Immature natural killer cell (primary cell): ENCODE measurements at regions not wholly inside any gene's neighbourhood (a gene's known extent, or its start where the extent isn't known, plus 50 kb on each side); places are given as distances from the start of the nearest gene placed in this dataset.

ENCODE experiments used
- DNase-seq, 3 donors: peaks; one replicate each; pipeline ENCODE4 v3.0.0; 2022; ENCODE audit warnings: mixed read lengths in 1 of 3
- H3K27ac Mint-ChIP-seq, 6 donors: one replicate each; pipeline ENCODE4 v1.8.0; 2020; ENCODE audit warnings: mixed read lengths in 6 of 6, mild to moderate bottlenecking in 5 of 6, inconsistent platforms in 4 of 6, moderate library complexity in 3 of 6
- H3K27me3 Mint-ChIP-seq, 3 donors: one replicate each; pipeline ENCODE4 v1.8.0; 2020 to 2021; ENCODE audit warnings: low read depth in 3 of 3, mild to moderate bottlenecking in 3 of 3, mixed read lengths in 3 of 3, moderate library complexity in 3 of 3, inconsistent platforms in 1 of 3
- H3K36me3 Mint-ChIP-seq, 3 donors: one replicate each; pipeline ENCODE4 v1.8.0; 2020; ENCODE audit warnings: mixed read lengths in 3 of 3, inconsistent platforms in 2 of 3, mild to moderate bottlenecking in 2 of 3
- H3K4me1 Mint-ChIP-seq, 2 donors: one replicate each; pipeline ENCODE4 v1.8.0; 2020; ENCODE audit warnings: inconsistent platforms in 2 of 2, mild to moderate bottlenecking in 2 of 2, mixed read lengths in 2 of 2, moderate library complexity in 1 of 2
- H3K4me3 Mint-ChIP-seq, 5 donors: one replicate each; pipeline ENCODE4 v1.8.0; 2020; ENCODE audit warnings: mild to moderate bottlenecking in 5 of 5, mixed read lengths in 5 of 5, inconsistent platforms in 3 of 5, moderate library complexity in 3 of 5
- H3K9me3 Mint-ChIP-seq, 6 donors: one replicate each; pipeline ENCODE4 v1.8.0; 2020; ENCODE audit warnings: mild to moderate bottlenecking in 6 of 6, mixed read lengths in 6 of 6, inconsistent platforms in 4 of 6, moderate library complexity in 3 of 6

- H3K4me3 Mint-ChIP-seq: no peak overlapping the region
- H3K27ac Mint-ChIP-seq: no peak overlapping the region
- H3K4me1 Mint-ChIP-seq: no peaks in the 10 kb centered on the region
- no peaks in the 10 kb centered on the region for H3K36me3 Mint-ChIP-seq
- H3K9me3 Mint-ChIP-seq: peaks cover 0 to 18% (median 6%) of the 10 kb centered on the region in 6 donors
- DNase-seq: no peak
- H3K27me3 Mint-ChIP-seq: peaks cover 0 to 2% (median 0%) of the 10 kb centered on the region in 3 donors
These were observed 1040.7 kb upstream of the INTU start for GRCh38 chr4:126592088-126592487.

GRCh38 chr4:126593626-126594025 is 1039.1 kb upstream of the INTU start:
- peaks cover 0 to 2% (median 0%) of the 10 kb centered on the region in 3 donors for H3K27me3 Mint-ChIP-seq
- peaks cover 0 to 15% (median 6%) of the 10 kb centered on the region in 6 donors for H3K9me3 Mint-ChIP-seq
- no peak overlapping the region for H3K4me3 Mint-ChIP-seq
- no peak overlapping the region for H3K27ac Mint-ChIP-seq
- no peak for DNase-seq
- no peaks in the 10 kb centered on the region for H3K4me1 Mint-ChIP-seq
- H3K36me3 Mint-ChIP-seq: no peaks in the 10 kb centered on the region

GRCh38 chr4:126595643-126596042 is 1037.1 kb upstream of the INTU start:
- Mint-ChIP-seq H3K4me1 (no peaks in the 10 kb centered on the region), H3K9me3 (peaks cover 0 to 8% (median under 1%) of the 10 kb centered on the region in 6 donors), H3K27ac (no peak overlapping the region), H3K4me3 (no peak overlapping the region), H3K36me3 (no peaks in the 10 kb centered on the region), H3K27me3 (no peaks in the 10 kb centered on the region)
- no peak for DNase-seq

GRCh38 chr4:126599746-126600145 is 1033.0 kb upstream of the INTU start:
- H3K27ac Mint-ChIP-seq: no peak overlapping the region
- H3K9me3 Mint-ChIP-seq: peaks cover 0 to 1% (median 0%) of the 10 kb centered on the region in 6 donors
- DNase-seq: no peak
- H3K27me3 Mint-ChIP-seq: peaks cover 0 to 2% (median 0%) of the 10 kb centered on the region in 3 donors
- H3K4me1 Mint-ChIP-seq: no peaks in the 10 kb centered on the region
- no peak overlapping the region for H3K4me3 Mint-ChIP-seq
- H3K36me3 Mint-ChIP-seq: no peaks in the 10 kb centered on the region

- Mint-ChIP-seq H3K27me3 (peaks cover 0 to 4% (median 0%) of the 10 kb centered on the region in 3 donors), H3K9me3 (peaks cover 0 to 5% (median under 1%) of the 10 kb centered on the region in 6 donors), H3K36me3 (no peaks in the 10 kb centered on the region), H3K27ac (no peak overlapping the region), H3K4me3 (no peak overlapping the region), H3K4me1 (no peaks in the 10 kb centered on the region)
- DNase-seq: no peak
These were observed 1029.5 kb upstream of the INTU start for GRCh38 chr4:126603210-126603609.

GRCh38 chr4:126603825-126604224 is 1028.9 kb upstream of the INTU start:
- DNase-seq: no peak
- H3K4me3 Mint-ChIP-seq: no peak overlapping the region
- H3K9me3 Mint-ChIP-seq: peaks cover 0 to 10% (median under 1%) of the 10 kb centered on the region in 6 donors
- peaks cover 0 to 4% (median 0%) of the 10 kb centered on the region in 3 donors for H3K27me3 Mint-ChIP-seq
- H3K4me1 Mint-ChIP-seq: no peaks in the 10 kb centered on the region
- no peaks in the 10 kb centered on the region for H3K36me3 Mint-ChIP-seq
- H3K27ac Mint-ChIP-seq: no peak overlapping the region

GRCh38 chr4:126604268-126604867 is 1028.4 kb upstream of the INTU start:
- H3K9me3 Mint-ChIP-seq: peaks cover 0 to 11% (median under 1%) of the 10 kb centered on the region in 6 donors
- no peak overlapping the region for H3K4me3 Mint-ChIP-seq
- H3K36me3 Mint-ChIP-seq: no peaks in the 10 kb centered on the region
- H3K27ac Mint-ChIP-seq: no peak overlapping the region
- H3K27me3 Mint-ChIP-seq: peaks cover 0 to 4% (median 0%) of the 10 kb centered on the region in 3 donors
- no peak for DNase-seq
- H3K4me1 Mint-ChIP-seq: no peaks in the 10 kb centered on the region

- H3K27ac Mint-ChIP-seq: no peak overlapping the region
- peaks cover 0 to 14% (median 3%) of the 10 kb centered on the region in 6 donors for H3K9me3 Mint-ChIP-seq
- H3K27me3 Mint-ChIP-seq: no peaks in the 10 kb centered on the region
- H3K4me3 Mint-ChIP-seq: no peak overlapping the region
- DNase-seq: no peak
- H3K4me1 Mint-ChIP-seq: no peaks in the 10 kb centered on the region
- no peaks in the 10 kb centered on the region for H3K36me3 Mint-ChIP-seq
These were observed 1021.8 kb upstream of the INTU start for GRCh38 chr4:126610933-126611332.

- H3K4me1 Mint-ChIP-seq: no peaks in the 10 kb centered on the region
- H3K4me3 Mint-ChIP-seq: no peak overlapping the region
- peaks cover 0 to 20% (median 8%) of the 10 kb centered on the region in 6 donors for H3K9me3 Mint-ChIP-seq
- H3K36me3 Mint-ChIP-seq: no peaks in the 10 kb centered on the region
- no peak overlapping the region for H3K27ac Mint-ChIP-seq
- H3K27me3 Mint-ChIP-seq: no peaks in the 10 kb centered on the region
- DNase-seq: no peak
These were observed 1020.9 kb upstream of the INTU start for GRCh38 chr4:126611900-126612299.

- Mint-ChIP-seq H3K4me3 (no peak overlapping the region), H3K4me1 (no peaks in the 10 kb centered on the region), H3K27me3 (peaks cover 0 to 2% (median 0%) of the 10 kb centered on the region in 3 donors), H3K27ac (no peak overlapping the region), H3K36me3 (no peaks in the 10 kb centered on the region), H3K9me3 (peaks cover 2 to 16% (median 13%) of the 10 kb centered on the region in 6 donors)
- no peak for DNase-seq
These were observed 1018.4 kb upstream of the INTU start for GRCh38 chr4:126614356-126614855.

GRCh38 chr4:126616795-126617194 is 1016.0 kb upstream of the INTU start:
- DNase-seq: no peak
- Mint-ChIP-seq H3K36me3 (no peaks in the 10 kb centered on the region), H3K27ac (no peak overlapping the region), H3K4me1 (no peaks in the 10 kb centered on the region), H3K27me3 (peaks cover 0 to 2% (median 1%) of the 10 kb centered on the region in 3 donors), H3K4me3 (no peak overlapping the region), H3K9me3 (peaks cover 2 to 34% (median 17%) of the 10 kb centered on the region in 6 donors)

GRCh38 chr4:126627255-126627654 is 1005.5 kb upstream of the INTU start:
- H3K27ac Mint-ChIP-seq: no peak overlapping the region
- peaks cover 3 to 8% (median 6%) of the 10 kb centered on the region in 6 donors for H3K9me3 Mint-ChIP-seq
- H3K27me3 Mint-ChIP-seq: peaks cover 0 to 2% (median 0%) of the 10 kb centered on the region in 3 donors
- no peak overlapping the region for H3K4me3 Mint-ChIP-seq
- no peaks in the 10 kb centered on the region for H3K4me1 Mint-ChIP-seq
- H3K36me3 Mint-ChIP-seq: no peaks in the 10 kb centered on the region
- DNase-seq: no peak

- H3K4me1 Mint-ChIP-seq: no peaks in the 10 kb centered on the region
- H3K4me3 Mint-ChIP-seq: no peak overlapping the region
- DNase-seq: no peak
- H3K36me3 Mint-ChIP-seq: no peaks in the 10 kb centered on the region
- no peak overlapping the region for H3K27ac Mint-ChIP-seq
- peaks cover 0 to 2% (median 2%) of the 10 kb centered on the region in 3 donors for H3K27me3 Mint-ChIP-seq
- peaks cover 1 to 5% (median 4%) of the 10 kb centered on the region in 6 donors for H3K9me3 Mint-ChIP-seq
These were observed 1003.8 kb upstream of the INTU start for GRCh38 chr4:126628933-126629332.

- Mint-ChIP-seq H3K9me3 (peaks cover 1 to 5% (median 4%) of the 10 kb centered on the region in 6 donors), H3K27me3 (peaks cover 0 to 2% (median 2%) of the 10 kb centered on the region in 3 donors), H3K4me3 (no peak overlapping the region), H3K36me3 (no peaks in the 10 kb centered on the region), H3K27ac (no peak overlapping the region), H3K4me1 (no peaks in the 10 kb centered on the region)
- DNase-seq: no peak
These were observed 1002.5 kb upstream of the INTU start for GRCh38 chr4:126630230-126630629.

- no peaks in the 10 kb centered on the region for H3K36me3 Mint-ChIP-seq
- DNase-seq: no peak
- H3K4me1 Mint-ChIP-seq: no peaks in the 10 kb centered on the region
- H3K9me3 Mint-ChIP-seq: peaks cover 1 to 5% (median 4%) of the 10 kb centered on the region in 6 donors
- H3K27me3 Mint-ChIP-seq: peaks cover 0 to 2% (median 1%) of the 10 kb centered on the region in 3 donors
- H3K27ac Mint-ChIP-seq: no peak overlapping the region
- no peak overlapping the region for H3K4me3 Mint-ChIP-seq
These were observed 999.5 kb upstream of the INTU start for GRCh38 chr4:126633306-126633705.
